MM.1S (cell line): ENCODE measurements at regions not wholly inside any gene's neighbourhood (a gene's known extent, or its start where the extent isn't known, plus 50 kb on each side); places are given as distances from the start of the nearest gene placed in this dataset.

Experiments
- DNase-seq: peaks from one replicate; pipeline ENCODE4 v3.0.0-alpha.2; 2015
- H2AFZ ChIP-seq: fragments of 300-600 bp; sonication (generic); 2 replicates; pipeline ENCODE4 v1.6.0; 2016; ENCODE audit warnings: antibody characterized with exemption, low read length
- H3F3A ChIP-seq: fragments of 300-600 bp; sonication (generic); 2 replicates; pipeline ENCODE4 v1.6.1; 2016; ENCODE audit warnings: mild to moderate bottlenecking, antibody characterized with exemption, low read length, moderate library complexity, mixed read lengths; ENCODE audit not compliant: insufficient read depth
- H3K27ac ChIP-seq: fragments of 300-600 bp; sonication (generic); 2 replicates; pipeline ENCODE4 v1.5.1; 2016; ENCODE audit warnings: mild to moderate bottlenecking, low read length
- H3K27me3 ChIP-seq: fragments of 300-600 bp; sonication (generic); replicated peaks from 2 replicates; pipeline ENCODE4 v1.6.0; 2016; ENCODE audit warnings: low read length; ENCODE audit not compliant: insufficient read depth
- H3K36me3 ChIP-seq: fragments of 300-600 bp; sonication (generic); replicated peaks from 2 replicates; pipeline ENCODE4 v1.6.1; 2016; ENCODE audit warnings: mild to moderate bottlenecking, low read length, mixed read lengths; ENCODE audit not compliant: insufficient read depth
- H3K4me1 ChIP-seq: fragments of 300-600 bp; sonication (generic); 2 replicates; pipeline ENCODE4 v1.6.1; 2016; ENCODE audit warnings: low read length, mixed read lengths
- H3K4me2 ChIP-seq: fragments of 300-600 bp; sonication (generic); 2 replicates; pipeline ENCODE4 v1.6.0; 2016; ENCODE audit warnings: low read depth, low read length
- H3K4me3 ChIP-seq: fragments of 300-600 bp; sonication (generic); 2 replicates; pipeline ENCODE4 v1.5.1; 2016; ENCODE audit warnings: low read length, mixed read lengths
- H3K79me2 ChIP-seq: fragments of 300-600 bp; sonication (generic); 2 replicates; pipeline ENCODE4 v1.6.1; 2016; ENCODE audit warnings: mixed run types, low read length, mixed read lengths
- H3K9ac ChIP-seq: fragments of 300-600 bp; sonication (generic); 2 replicates; pipeline ENCODE4 v1.6.1; 2016; ENCODE audit warnings: low read length, mixed read lengths
- H3K9me2 ChIP-seq: fragments of 300-600 bp; sonication (generic); replicated peaks from 2 replicates; pipeline ENCODE4 v1.6.1; 2016; ENCODE audit warnings: mild to moderate bottlenecking, low read length, mixed read lengths; ENCODE audit not compliant: insufficient read depth
- H3K9me3 ChIP-seq: fragments of 300-600 bp; sonication (generic); replicated peaks from 2 replicates; pipeline ENCODE4 v1.6.1; 2016; ENCODE audit warnings: mild to moderate bottlenecking, low read length, mixed read lengths; ENCODE audit not compliant: insufficient read depth
- H4K20me1 ChIP-seq: fragments of 300-600 bp; sonication (generic); 2 replicates; pipeline ENCODE4 v1.6.1; 2016; ENCODE audit warnings: mild to moderate bottlenecking, low read length, moderate library complexity, mixed read lengths; ENCODE audit not compliant: insufficient read depth
- CTCF ChIP-seq: fragments of 300-600 bp; sonication (generic); IDR thresholded peaks from 2 replicates; pipeline ENCODE4 v1.5.1; 2016; ENCODE audit warnings: antibody characterized with exemption, low read length, mixed read lengths
- EZH2 ChIP-seq: fragments of 300-600 bp; sonication (generic); optimal IDR thresholded peaks from 2 replicates; pipeline ENCODE3; 2017; ENCODE audit warnings: low read depth, mild to moderate bottlenecking, antibody characterized with exemption, low read length, mixed read lengths
- EZH2phosphoT487 ChIP-seq: fragments of 300-600 bp; sonication (generic); IDR thresholded peaks from 2 replicates; pipeline ENCODE4 v1.6.1; 2018; ENCODE audit warnings: antibody characterized with exemption, low read length

DNA sequence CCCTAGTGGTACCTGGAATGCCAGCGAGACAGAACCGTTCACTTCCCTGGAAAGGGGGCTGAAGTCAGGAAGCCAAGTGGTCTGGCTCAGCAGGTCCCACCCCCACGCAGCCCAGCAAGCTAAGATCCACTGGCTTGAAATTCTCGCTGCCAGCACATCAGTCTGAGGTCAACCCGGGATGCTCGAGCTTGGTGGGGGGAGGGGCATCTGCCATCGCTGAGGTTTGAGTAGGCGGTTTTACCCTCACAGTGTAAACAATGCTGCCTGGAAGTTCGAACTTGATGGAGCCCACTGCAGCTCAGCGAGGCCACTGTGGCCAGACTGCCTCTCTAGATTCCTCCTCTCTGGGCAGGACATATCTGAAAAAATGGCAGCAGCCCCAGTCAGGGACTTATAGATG lies 464.7 kb upstream of the TOM1L1 start:
- no peak overlapping the region for H3K9ac ChIP-seq
- no peak overlapping the region for H3K4me3 ChIP-seq
- H3K9me2 ChIP-seq, result no peaks in the 10 kb centered on the region
- no peaks in the 10 kb centered on the region for H3K79me2 ChIP-seq
- H3K9me3 ChIP-seq, result no peaks in the 10 kb centered on the region
- DNase-seq, result no peak
- no peaks in the 10 kb centered on the region for H3K36me3 ChIP-seq
- H3K27ac ChIP-seq, result no peak overlapping the region
- H3K4me2 ChIP-seq, result no peak overlapping the region
- H2AFZ ChIP-seq, result no peak overlapping the region
- TF ChIP-seq CTCF, result no peak
- TF ChIP-seq EZH2, result no peak
- no peak for TF ChIP-seq EZH2phosphoT487
- no peaks in the 10 kb centered on the region for H3F3A ChIP-seq
- H4K20me1 ChIP-seq, result no peaks in the 10 kb centered on the region
- H3K4me1 ChIP-seq, result no peaks in the 10 kb centered on the region
- H3K27me3 ChIP-seq, result no peaks in the 10 kb centered on the region

DNA sequence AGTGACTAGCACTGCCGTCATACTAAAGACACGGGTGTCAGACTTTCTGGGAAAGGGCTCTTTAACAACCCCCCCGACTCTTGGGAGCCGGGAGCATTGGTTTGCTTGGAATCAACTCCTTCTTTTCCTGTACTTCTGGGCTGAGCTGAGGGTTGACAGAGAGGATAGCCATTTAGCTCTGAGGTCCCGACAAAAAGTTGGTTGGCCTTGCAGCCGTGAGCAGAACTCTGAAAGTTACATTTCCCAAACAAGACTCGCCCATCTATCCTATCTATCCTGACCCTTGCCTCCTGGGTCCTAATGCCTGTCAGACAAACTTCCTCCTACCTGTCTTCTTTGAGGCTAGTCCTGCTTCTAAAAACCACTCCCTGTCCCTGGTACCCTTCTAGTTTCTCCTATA lies 460.8 kb upstream of the TOM1L1 start:
- no peak overlapping the region for H3K4me3 ChIP-seq
- H3K9ac ChIP-seq, result no peak overlapping the region
- DNase-seq, result no peak
- H3K4me2 ChIP-seq, result no peak overlapping the region
- H3K36me3 ChIP-seq, result no peaks in the 10 kb centered on the region
- no peak overlapping the region for H3K27ac ChIP-seq
- no peaks in the 10 kb centered on the region for H3K79me2 ChIP-seq
- H2AFZ ChIP-seq, result no peak overlapping the region
- no peaks in the 10 kb centered on the region for H3K27me3 ChIP-seq
- H3K9me2 ChIP-seq, result no peaks in the 10 kb centered on the region
- no peaks in the 10 kb centered on the region for H4K20me1 ChIP-seq
- no peaks in the 10 kb centered on the region for H3K4me1 ChIP-seq
- H3F3A ChIP-seq, result no peaks in the 10 kb centered on the region
- H3K9me3 ChIP-seq, result no peaks in the 10 kb centered on the region
- TF ChIP-seq EZH2 (no peak), EZH2phosphoT487 (no peak), CTCF (no peak)

GRCh38 chr17:54451051-54451450 lies 449.6 kb upstream of the TOM1L1 start:
- Histone ChIP-seq H2AFZ (no peak overlapping the region), H3K9me3 (no peaks in the 10 kb centered on the region), H3F3A (no peaks in the 10 kb centered on the region)

More at GRCh38 chr17:54451051-54451450, 449.6 kb upstream of the TOM1L1 start:
- Histone ChIP-seq H3K9ac (no peak overlapping the region), H3K4me2 (no peak overlapping the region), H3K4me1 (no peaks in the 10 kb centered on the region), H4K20me1 (no peaks in the 10 kb centered on the region), H3K79me2 (no peaks in the 10 kb centered on the region), H3K9me2 (no peaks in the 10 kb centered on the region), H3K36me3 (no peaks in the 10 kb centered on the region), H3K4me3 (no peak overlapping the region), H3K27me3 (no peaks in the 10 kb centered on the region), H3K27ac (no peak overlapping the region)
- no peak for DNase-seq
- TF ChIP-seq EZH2 (no peak), EZH2phosphoT487 (no peak), CTCF (no peak)
